Eye (tissue), 1 donor: ENCODE measurements at regions not wholly inside any gene's neighbourhood (a gene's known extent, or its start where the extent isn't known, plus 50 kb on each side); places are given as distances from the start of the nearest gene placed in this dataset.
"Not testable (repeated sequence)": the region's sequence is repeated elsewhere in the genome, so short reads cannot be mapped to it uniquely, and the experiment has no call there.

Source experiments
- DNase-seq: peaks from one replicate; pipeline ENCODE4 v3.0.0-alpha.2; 2015

- peak; percentile 49 for DNase-seq
Measured at GRCh38 chr5:157961896-157962590, 103.1 kb upstream of the CLINT1 start.

- DNase-seq: no peak
Measured at GRCh38 chr5:157961176-157961575, 102.2 kb upstream of the CLINT1 start.

- no peak for DNase-seq
Measured at GRCh38 chr5:157959370-157959769, 100.4 kb upstream of the CLINT1 start.

- no peak for DNase-seq
Measured at GRCh38 chr5:157956271-157956885, 97.4 kb upstream of the CLINT1 start.

GRCh38 chr5:157955541-157956172, 96.7 kb upstream of the CLINT1 start:
- DNase-seq: no peak

- no peak for DNase-seq
Measured at GRCh38 chr5:157952374-157952685, 93.4 kb upstream of the CLINT1 start.

GRCh38 chr5:157951673-157952373, 92.9 kb upstream of the CLINT1 start:
- DNase-seq: no peak

GRCh38 chr5:157949520-157949919, 90.6 kb upstream of the CLINT1 start:
- no peak for DNase-seq

- DNase-seq: peak; percentile 97
Measured at GRCh38 chr5:157948738-157949410, 89.9 kb upstream of the CLINT1 start.

GRCh38 chr5:157947156-157947555, 88.2 kb upstream of the CLINT1 start:
- no peak for DNase-seq

- DNase-seq: not testable (repeated sequence)
Measured at GRCh38 chr5:157945822-157946221, 86.9 kb upstream of the CLINT1 start.

GRCh38 chr5:157944938-157945337, 86.0 kb upstream of the CLINT1 start:
- DNase-seq: no peak

- DNase-seq: peak; percentile 44
Measured at GRCh38 chr5:157944077-157944633, 85.2 kb upstream of the CLINT1 start.

- DNase-seq: no peak
Measured at GRCh38 chr5:157942595-157942994, 83.7 kb upstream of the CLINT1 start.

GRCh38 chr5:157941616-157942015, 82.7 kb upstream of the CLINT1 start:
- no peak for DNase-seq

GRCh38 chr5:157938101-157938500, 79.2 kb upstream of the CLINT1 start:
- not testable (repeated sequence) for DNase-seq

GRCh38 chr5:157936776-157937501, 78.0 kb upstream of the CLINT1 start:
- DNase-seq: not testable (repeated sequence)

- no peak for DNase-seq
Measured at GRCh38 chr5:157934600-157934999, 75.7 kb upstream of the CLINT1 start.

GRCh38 chr5:157933005-157933404, 74.1 kb upstream of the CLINT1 start:
- DNase-seq: no peak

- DNase-seq: no peak
Measured at GRCh38 chr5:157930710-157931109, 71.8 kb upstream of the CLINT1 start.

- DNase-seq: peak; percentile 62
Measured at GRCh38 chr5:157926977-157927376, 68.0 kb upstream of the CLINT1 start.
